ENCODE measurements at regions not wholly inside any gene's neighbourhood (a gene's known extent, or its start where the extent isn't known, plus 50 kb on each side); places are given as distances from the start of the nearest gene placed in this dataset.

DNA sequence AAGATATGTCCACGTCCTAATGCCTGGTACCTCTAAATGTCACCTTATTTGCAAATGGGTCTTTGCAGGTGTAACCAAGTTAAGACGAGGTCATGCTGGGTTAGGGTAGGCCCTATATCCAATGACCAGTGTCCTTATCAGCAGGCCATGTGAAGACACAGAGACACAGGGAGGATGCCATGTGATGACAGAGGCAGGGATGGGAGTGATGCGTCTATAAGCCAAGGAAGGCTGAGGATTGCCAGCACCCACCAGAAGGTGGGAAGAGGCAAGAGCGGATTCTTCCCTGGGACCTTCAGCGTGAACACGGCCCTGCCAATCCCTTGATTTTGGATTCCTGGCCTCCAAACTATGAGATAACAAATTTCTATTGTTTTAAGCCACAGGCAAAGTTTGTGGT lies 123.4 kb upstream of the CXCL14 start:
- Histone ChIP-seq H3K79me2 (ENCODE audit: control insufficient read depth, insufficient read depth, low read length) (no peaks in the 10 kb centered on the region), H3K4me1 (ENCODE audit: control insufficient read depth, insufficient read depth, low read length) (no peaks in the 10 kb centered on the region), H3K9ac (ENCODE audit: control insufficient read depth, insufficient read depth, low read length) (no peak overlapping the region), H3K4me3 (no peak overlapping the region), H3K9me3 (replicated peaks; ENCODE audit: control insufficient read depth, insufficient read depth, low read length) (no peaks in the 10 kb centered on the region), H3K4me2 (ENCODE audit: control insufficient read depth, insufficient read depth) (no peak overlapping the region), H3K27ac (ENCODE audit: control insufficient read depth, insufficient read depth) (no peak overlapping the region), H3K27me3 (replicated peaks in 1 of 2; ENCODE audit: control insufficient read depth in 2 of 2, insufficient read depth in 2 of 2, low read length in 1 of 2) (no peaks in the 10 kb centered on the region; a peak in 2 of 4 replicates), H4K20me1 (ENCODE audit: control insufficient read depth, insufficient read depth) (no peaks in the 10 kb centered on the region), H3K36me3 (ENCODE audit: control insufficient read depth in 2 of 2, insufficient read depth in 2 of 2, low read length in 1 of 2) (no peaks in the 10 kb centered on the region), H2AFZ (ENCODE audit: control insufficient read depth, low read depth, low read length) (no peak overlapping the region)
- CTCF ChIA-PET: no interaction called here
- intact Hi-C loops (cut with micrococcal nuclease; ENCODE audit: unreplicated experiment) (no loop called here), in situ Hi-C loops (cut with MboI) (no loop called here)
- no peak for TF ChIP-seq MYC (IDR thresholded peaks at IDR 0.05; ENCODE audit: insufficient read depth, insufficient read length, insufficient replicate concordance, low read length, severe bottlenecking)
- no peak for TF ChIP-seq KLF5 (IDR thresholded peaks at IDR 0.05; ENCODE audit: partially characterized antibody)
- FAIRE-seq: no peak
- WGBS (ENCODE audit: insufficient coverage, insufficient replicate concordance, low lambda C conversion rate, missing lambda C conversion rate): 15% methylated on average over 6 of the region's 6 CpGs
- POLR2A ChIA-PET: no interaction called here
- RAD21 ChIA-PET (ENCODE audit: unreplicated experiment): no interaction called here
- no TSS peak for BruUV-seq (replicated peaks)
- no peak for ATAC-seq
- SMC1A ChIA-PET (ENCODE audit: uncharacterized antibody, unreplicated experiment): no interaction called here
- DNase-seq (ENCODE audit: low read depth, low spot score): no peak

DNA sequence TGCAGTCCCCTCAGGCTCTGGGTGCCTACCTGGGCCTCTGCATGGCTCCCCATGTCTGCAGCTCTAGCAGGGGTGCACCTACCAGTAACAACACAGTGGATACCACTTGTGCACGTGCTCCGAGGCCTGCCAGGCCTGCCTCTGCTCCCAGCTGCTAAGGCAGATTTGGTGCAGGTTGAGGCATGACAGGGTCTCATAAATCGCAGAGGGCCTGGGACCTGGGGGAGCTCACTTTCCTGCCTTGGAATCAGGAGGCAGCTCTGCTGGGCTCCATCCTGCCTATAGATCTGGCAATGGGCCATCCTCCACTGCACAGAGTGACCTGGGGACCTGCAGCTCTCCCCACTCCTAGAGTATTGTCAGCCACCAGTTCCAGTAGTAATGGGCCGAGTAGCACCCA lies 121.9 kb upstream of the CXCL14 start:
- ATAC-seq (no peak), DNase-seq (ENCODE audit: low read depth, low spot score) (no peak), FAIRE-seq (no peak)
- Histone ChIP-seq H2AFZ (ENCODE audit: control insufficient read depth, low read depth, low read length) (no peak overlapping the region), H3K4me2 (ENCODE audit: control insufficient read depth, insufficient read depth) (no peak overlapping the region), H3K4me1 (ENCODE audit: control insufficient read depth, insufficient read depth, low read length) (no peaks in the 10 kb centered on the region), H3K36me3 (ENCODE audit: control insufficient read depth in 2 of 2, insufficient read depth in 2 of 2, low read length in 1 of 2) (no peaks in the 10 kb centered on the region), H3K27ac (ENCODE audit: control insufficient read depth, insufficient read depth) (no peak overlapping the region), H3K4me3 (no peak overlapping the region), H3K9me3 (replicated peaks; ENCODE audit: control insufficient read depth, insufficient read depth, low read length) (no peaks in the 10 kb centered on the region), H4K20me1 (ENCODE audit: control insufficient read depth, insufficient read depth) (no peaks in the 10 kb centered on the region), H3K9ac (ENCODE audit: control insufficient read depth, insufficient read depth, low read length) (no peak overlapping the region), H3K27me3 (replicated peaks in 1 of 2; ENCODE audit: control insufficient read depth in 2 of 2, insufficient read depth in 2 of 2, low read length in 1 of 2) (no peaks in the 10 kb centered on the region; a peak in 2 of 4 replicates), H3K79me2 (ENCODE audit: control insufficient read depth, insufficient read depth, low read length) (no peaks in the 10 kb centered on the region)
- in situ Hi-C loops (cut with MboI) (no loop called here), intact Hi-C loops (cut with micrococcal nuclease; ENCODE audit: unreplicated experiment) (no loop called here)
- ChIA-PET POLR2A (no interaction called here), RAD21 (ENCODE audit: unreplicated experiment) (no interaction called here), CTCF (no interaction called here), SMC1A (ENCODE audit: uncharacterized antibody, unreplicated experiment) (no interaction called here)
- BruUV-seq (replicated peaks): no TSS peak
- WGBS (ENCODE audit: insufficient coverage, insufficient replicate concordance, low lambda C conversion rate, missing lambda C conversion rate): 20% methylated on average over 4 of the region's 4 CpGs
- TF ChIP-seq ETV6 (conservative IDR thresholded peaks at IDR 0.05 in 1 of 2, IDR thresholded peaks at IDR 0.05 in 1 of 2; ENCODE audit: borderline replicate concordance in 1 of 2, low read depth in 1 of 2) (no peak), NR2C1 (IDR thresholded peaks at IDR 0.05) (no peak), ZNF217 (IDR thresholded peaks at IDR 0.05) (no peak), RAD21 (IDR thresholded peaks at IDR 0.05; ENCODE audit: insufficient read depth, low read depth, low read length) (no peak), CHD1 (IDR thresholded peaks at IDR 0.05; ENCODE audit: low read depth, low read length) (no peak), CREM (IDR thresholded peaks at IDR 0.05; ENCODE audit: low read depth) (no peak), TCF7 (IDR thresholded peaks at IDR 0.05; ENCODE audit: borderline replicate concordance) (no peak), RUNX3 (IDR thresholded peaks at IDR 0.05; ENCODE audit: low read length) (no peak), BHLHE40 (IDR thresholded peaks at IDR 0.05; ENCODE audit: borderline replicate concordance in 1 of 2, low read depth in 2 of 2, low read length in 1 of 2) (no peak), RAD51 (IDR thresholded peaks at IDR 0.05) (no peak)
- TF ChIP-seq, protein P1, sequence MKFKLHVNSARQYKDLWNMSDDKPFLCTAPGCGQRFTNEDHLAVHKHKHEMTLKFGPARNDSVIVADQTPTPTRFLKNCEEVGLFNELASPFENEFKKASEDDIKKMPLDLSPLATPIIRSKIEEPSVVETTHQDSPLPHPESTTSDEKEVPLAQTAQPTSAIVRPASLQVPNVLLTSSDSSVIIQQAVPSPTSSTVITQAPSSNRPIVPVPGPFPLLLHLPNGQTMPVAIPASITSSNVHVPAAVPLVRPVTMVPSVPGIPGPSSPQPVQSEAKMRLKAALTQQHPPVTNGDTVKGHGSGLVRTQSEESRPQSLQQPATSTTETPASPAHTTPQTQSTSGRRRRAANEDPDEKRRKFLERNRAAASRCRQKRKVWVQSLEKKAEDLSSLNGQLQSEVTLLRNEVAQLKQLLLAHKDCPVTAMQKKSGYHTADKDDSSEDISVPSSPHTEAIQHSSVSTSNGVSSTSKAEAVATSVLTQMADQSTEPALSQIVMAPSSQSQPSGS (IDR thresholded peaks at IDR 0.05; ENCODE audit: low read length): no peak
- TF ChIP-seq, protein P2, sequence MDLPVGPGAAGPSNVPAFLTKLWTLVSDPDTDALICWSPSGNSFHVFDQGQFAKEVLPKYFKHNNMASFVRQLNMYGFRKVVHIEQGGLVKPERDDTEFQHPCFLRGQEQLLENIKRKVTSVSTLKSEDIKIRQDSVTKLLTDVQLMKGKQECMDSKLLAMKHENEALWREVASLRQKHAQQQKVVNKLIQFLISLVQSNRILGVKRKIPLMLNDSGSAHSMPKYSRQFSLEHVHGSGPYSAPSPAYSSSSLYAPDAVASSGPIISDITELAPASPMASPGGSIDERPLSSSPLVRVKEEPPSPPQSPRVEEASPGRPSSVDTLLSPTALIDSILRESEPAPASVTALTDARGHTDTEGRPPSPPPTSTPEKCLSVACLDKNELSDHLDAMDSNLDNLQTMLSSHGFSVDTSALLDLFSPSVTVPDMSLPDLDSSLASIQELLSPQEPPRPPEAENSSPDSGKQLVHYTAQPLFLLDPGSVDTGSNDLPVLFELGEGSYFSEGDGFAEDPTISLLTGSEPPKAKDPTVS (IDR thresholded peaks at IDR 0.05; ENCODE audit: low read depth, low read length): no peak

All from GM12878 (cell line).